NK-92 treated with Interleukin-12 subunit alpha and Interleukin-12 subunit beta, amount 100 ng/mL, for 24 hours (cell line): ENCODE measurements at regions not wholly inside any gene's neighbourhood (a gene's known extent, or its start where the extent isn't known, plus 50 kb on each side); places are given as distances from the start of the nearest gene placed in this dataset.

ENCODE experiments used
- DNase-seq: peaks from one replicate; lab custom pipeline; 2025; lab: John Stamatoyannopoulos, UW

DNA sequence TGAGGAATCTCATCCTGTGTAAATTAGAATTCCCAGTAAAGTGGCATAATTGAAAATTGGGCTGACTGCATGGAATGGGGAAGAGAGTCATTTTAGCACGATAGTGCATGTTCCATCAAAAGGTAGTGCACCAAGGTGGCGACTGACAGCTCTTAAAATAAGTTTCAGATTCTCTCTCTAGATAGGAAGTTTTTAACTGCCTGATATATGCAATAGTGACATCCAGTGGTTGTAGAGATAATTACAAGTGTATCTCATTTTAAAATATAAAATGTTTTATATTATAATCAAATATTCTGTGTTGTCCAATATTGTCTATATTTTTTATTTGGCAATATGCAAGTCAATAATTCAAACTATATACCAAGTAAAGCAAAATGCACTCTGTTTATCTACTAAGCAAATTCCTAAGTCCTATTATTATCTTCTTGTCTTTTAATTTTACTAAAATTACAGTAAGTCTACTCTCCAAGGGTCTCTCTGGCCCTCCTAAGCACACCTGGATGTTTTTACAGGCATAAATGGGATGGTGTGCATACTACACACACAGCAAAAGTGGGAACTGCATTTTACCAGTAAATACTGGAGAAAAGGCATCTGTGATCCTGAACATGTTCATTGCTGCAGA lies 397.7 kb upstream of the HNRNPA3 start:
- no peak for DNase-seq

DNA sequence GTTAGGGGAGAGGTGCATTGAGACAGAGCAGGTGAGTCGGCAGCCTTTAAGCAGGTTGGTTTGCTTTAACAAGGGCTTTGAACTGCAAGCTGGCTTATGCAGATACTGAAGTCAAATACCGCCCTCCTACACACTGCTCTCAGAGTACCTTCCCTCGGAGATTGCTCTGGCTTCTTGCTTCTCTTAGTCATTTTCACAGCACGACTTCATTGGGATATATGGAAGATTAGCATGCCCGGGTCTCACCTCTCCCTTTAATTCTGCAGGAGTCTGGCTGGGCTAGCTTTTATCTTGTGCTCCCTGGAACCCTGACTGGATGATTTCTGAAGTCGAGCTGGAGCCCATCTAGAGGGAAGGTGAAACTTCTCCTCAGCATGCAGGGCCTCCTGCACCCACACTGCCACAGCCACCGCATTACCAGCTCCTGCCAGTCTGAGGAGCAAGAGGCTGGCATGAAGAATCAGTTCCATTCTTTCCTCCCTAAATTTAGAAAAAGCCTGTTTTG lies 395.5 kb upstream of the HNRNPA3 start:
- no peak for DNase-seq

DNA sequence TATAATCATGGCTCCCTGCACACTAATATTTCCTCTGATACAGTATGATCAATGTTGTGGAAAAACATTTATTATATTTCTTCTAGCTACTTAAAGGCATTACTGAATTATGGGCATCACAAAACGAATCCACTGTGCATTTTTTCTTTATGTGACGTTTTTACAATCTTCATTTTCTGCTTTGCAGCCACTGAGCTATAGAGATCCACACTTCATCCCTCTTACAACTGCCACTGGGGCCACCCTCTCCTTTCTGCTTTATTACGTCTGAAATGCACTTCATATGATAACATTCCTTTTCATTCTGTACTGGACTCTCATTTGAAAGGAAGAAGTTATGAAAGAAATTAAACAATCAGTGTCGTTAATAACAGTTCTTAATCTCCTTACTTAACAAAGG lies 394.5 kb upstream of the HNRNPA3 start:
- no peak for DNase-seq

DNA sequence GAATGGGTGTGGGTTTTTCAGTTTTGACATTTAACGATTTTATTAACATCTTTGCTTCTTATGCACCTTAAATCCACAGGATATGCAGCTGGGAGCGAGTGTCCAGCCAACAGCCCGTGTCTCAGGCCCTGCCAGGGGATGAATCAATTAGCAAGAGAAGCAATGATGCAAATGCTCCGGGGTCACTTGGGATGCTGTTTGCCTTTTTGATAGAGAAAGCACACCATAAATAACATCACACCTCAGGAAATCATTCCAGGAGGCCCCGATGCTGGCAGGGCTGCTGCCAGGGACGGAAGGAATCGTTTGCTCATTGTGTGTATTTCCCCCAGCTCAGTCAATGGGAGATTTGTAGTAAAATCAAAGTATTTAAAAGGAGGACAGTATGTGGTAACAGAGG lies 394.0 kb upstream of the HNRNPA3 start:
- DNase-seq: no peak

DNA sequence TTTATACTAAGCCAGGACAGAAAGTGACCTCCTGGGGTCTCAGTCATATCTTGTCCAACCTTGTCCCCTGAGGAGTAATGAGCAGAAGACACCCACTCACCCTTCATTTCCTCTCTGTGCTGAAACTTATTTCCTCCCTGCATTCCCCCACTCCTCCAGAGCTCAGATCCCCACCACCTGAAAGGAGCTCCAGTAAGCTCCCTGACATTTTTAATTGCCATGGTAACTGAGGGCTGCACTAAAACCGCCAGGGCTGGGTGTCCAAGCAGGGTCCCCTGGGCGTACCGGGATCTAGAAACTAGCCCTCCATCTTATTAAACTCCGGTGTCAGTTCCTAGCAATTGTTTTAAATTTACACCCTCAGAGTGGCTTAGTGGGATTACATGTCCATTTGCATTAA lies 393.3 kb upstream of the HNRNPA3 start:
- DNase-seq: no peak

DNA sequence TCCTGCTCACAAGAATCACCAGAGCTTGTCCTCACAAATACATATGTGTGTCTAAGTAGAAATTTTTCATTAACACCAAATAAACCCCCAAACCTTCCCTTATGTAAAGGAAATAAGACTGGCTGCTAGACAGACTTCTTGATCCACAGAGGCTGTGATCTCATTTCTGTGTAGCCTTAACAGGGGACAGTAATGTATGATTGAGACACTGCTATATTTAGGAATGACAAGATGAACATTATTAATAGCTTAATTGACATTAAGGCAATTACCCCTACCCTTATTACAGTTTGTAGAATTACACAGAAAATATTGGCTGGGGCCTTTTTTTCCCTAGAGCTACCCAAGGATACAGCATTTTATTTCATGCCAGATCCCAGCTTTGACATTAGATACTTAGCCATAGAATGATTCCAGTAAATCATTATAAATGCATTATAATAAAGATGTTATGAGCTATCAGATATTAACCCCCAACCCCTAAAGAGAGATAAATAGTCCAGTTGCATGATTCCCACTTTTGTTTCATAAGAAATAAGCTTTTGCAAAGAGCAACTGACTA lies 392.1 kb upstream of the HNRNPA3 start:
- no peak for DNase-seq

DNA sequence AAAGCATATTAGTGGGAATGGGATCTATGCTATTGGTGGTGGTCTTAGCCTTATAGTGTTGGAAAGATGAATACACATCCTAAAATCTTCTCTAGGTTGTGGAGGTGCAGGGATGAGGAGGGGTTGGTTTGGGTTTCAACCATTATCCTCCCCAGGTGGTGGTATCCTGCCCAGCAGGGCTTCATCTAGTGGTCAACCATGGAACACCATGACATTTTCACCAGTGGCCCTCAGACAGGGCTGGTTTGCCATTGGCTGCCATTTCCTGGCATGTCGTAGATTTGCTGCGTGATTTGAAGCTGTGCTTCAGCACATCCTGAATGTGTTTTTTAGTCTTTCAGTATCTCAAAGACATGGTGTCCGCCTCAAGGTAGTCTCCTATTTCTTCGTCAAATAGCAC lies 391.2 kb upstream of the HNRNPA3 start:
- no peak for DNase-seq

DNA sequence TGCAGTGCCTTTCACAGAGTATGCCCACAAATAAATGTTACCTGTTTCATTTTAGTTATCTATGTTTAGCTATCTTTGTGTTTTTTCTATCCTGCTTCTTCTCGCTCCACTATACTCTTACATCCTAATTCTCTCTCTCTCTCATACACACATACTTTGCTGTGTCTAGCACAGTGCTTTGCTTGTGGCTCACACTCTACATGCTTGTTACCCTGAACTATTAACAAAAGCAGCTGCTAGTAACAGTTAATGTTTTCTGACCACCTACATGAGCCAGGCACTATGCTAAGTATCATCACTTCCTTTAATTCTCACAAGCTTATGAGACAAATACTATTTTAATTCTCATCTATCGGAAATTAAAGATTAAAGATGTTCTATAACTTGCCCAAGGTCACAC lies 390.5 kb upstream of the HNRNPA3 start:
- no peak for DNase-seq

DNA sequence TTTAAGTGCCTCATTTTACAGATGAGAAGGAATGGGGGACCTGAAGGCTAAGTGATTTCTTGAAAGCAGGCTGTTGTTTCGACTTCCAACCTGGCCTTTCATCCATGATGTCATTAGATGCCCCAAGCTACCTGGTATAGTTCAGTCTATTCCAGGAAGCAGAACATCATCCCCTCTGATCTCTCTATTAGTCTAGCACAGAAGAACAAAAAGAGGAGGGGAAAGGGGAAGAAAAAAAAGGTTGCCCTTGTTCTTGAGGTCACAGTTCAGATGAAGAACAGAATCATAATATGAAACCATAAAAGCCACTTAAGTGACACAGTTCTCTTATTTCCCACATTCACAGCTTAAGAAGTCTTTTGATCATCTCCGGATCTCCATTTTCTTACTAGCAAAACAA lies 386.2 kb upstream of the HNRNPA3 start:
- DNase-seq: no peak

DNA sequence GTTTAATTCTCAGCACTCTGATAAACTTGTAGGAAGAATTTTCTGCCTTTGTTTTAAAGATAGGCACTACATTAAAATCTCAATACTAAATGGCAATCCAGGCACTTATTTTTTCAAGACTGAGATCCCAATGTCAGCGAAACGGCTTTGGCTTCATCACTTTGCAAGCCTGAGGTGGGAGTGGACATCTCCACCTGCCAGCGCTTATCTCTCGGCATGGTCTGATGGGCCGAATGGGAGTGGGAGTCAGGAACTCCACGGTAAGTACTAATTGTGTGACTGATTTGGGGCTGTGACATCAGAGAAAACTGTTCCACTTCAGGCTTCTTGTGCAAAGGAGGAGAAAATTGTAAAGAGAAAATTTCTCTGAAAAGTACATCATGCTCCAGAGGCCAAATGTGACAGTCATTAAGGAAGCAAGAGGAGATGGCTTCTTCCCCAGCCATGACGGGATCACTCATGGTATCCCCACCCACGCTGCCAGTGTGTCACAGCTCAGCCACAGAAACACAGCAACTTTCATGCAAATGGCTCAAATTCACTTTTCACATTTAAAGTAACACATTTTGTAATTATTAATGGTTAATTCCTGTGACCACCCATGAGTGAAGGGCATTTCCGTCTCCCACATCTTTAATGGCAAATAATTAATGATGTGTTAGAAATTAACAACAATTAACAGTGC lies 385.5 kb upstream of the HNRNPA3 start:
- DNase-seq: no peak

DNA sequence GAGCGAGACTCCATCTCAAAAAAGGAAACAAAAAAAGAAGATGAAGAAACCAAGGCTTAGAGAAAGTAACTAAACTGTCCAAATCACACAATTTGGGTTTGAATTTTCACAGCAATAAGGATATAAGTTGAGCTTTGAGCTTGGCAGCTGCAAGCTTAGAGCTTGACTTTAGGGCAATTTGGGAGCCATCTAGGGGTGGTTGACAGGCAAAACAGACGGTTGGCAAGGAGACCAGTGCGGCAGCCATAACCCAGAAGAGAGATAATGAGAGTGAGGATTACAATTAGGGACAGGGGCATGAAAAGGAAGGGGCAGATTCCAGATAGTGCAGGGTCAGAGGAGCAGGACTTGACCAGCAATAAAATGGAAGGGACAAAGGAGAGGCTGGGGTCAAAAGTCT lies 382.2 kb upstream of the HNRNPA3 start:
- DNase-seq: no peak

DNA sequence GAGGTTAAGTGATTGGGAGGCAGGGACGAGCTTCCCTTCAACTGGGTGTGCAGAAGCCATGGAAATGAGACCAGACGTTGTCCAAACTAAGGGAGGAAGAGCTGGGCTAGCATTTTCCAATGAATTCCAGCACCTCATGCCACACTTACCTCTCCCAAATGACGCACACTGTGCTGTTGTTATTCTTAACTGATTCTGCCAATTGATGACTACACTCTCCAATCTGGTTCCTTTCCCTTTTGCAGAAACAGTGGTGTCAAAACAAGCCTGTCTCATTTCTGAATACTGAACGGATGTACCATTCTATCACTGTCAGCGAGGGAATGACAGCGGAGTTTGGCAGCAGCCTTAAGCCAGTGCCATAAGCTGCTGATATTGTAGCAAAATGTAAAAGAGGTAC lies 380.5 kb upstream of the HNRNPA3 start:
- no peak for DNase-seq

DNA sequence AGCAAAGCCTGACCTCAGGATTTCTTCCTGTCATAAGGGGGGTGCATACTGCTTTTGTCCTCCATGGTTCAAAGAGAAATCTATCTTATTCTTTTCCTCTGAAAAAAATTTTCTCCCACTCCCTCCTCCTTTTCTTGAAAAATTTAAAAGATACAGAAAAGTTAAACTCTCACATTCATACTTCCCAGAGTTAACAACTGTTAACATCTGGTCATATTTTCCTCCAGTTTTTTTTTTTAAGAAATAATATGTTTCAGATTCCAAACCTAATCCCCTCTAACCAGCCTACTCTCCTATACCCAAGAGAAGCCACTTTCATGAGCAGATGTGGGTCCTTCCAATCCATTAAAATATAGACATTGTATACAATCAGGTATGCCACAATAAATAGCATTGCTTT lies 378.9 kb upstream of the HNRNPA3 start:
- no peak for DNase-seq

DNA sequence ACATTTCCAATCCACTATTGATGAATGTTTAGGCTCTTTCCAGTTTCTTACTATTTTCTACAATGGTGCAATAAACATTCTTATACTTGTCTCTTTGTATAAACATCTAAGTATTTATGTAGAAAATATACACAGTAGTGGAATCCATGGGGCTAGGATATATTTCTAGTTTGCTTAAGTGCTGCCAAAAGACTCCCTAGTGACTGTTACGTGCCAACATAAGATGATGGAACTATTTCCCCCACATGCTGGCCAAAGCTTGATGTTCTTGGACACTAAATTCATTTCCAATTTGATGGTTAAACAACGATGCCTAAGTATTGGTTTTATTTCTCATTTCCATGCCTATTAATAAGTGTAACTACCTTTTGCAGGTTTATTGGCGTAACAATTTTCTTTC lies 378.4 kb upstream of the HNRNPA3 start:
- no peak for DNase-seq

DNA sequence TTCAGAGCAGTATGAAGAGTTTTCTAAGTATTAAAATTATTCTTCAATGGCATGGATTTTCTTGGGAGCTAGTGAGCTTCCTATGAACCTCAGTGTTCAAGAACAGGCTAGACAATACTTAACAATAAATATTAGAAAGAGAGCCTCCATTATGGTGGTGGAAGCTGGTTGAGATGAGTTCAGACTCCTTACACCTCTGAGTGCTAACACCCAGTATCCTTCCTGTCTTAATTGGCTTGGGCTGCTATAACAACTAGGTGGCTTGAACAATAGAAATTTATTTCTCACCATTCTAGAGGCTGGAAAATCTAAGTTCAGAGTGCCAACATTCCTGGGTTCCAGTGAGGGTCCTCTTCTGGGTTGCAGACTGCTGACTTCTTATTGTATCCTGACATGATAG lies 369.4 kb upstream of the HNRNPA3 start:
- DNase-seq: no peak

DNA sequence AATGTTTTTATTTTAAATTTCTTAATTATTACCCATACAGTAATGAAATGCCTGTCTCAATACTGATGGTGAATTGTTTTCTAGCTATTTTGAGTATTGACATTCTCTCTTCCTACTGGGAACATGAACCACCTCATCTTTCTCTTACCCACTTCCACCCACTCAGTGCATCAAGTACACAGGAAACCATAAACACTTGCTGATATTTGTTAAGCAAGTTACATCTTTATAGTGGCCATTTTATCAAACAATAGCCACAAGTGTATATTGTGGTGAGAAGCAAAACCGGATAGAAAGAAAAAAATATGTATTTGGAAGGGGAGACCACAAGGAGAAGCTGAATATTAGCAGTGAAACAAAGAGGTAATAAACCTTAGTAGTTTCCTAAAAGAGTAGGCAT lies 368.1 kb upstream of the HNRNPA3 start:
- no peak for DNase-seq

DNA sequence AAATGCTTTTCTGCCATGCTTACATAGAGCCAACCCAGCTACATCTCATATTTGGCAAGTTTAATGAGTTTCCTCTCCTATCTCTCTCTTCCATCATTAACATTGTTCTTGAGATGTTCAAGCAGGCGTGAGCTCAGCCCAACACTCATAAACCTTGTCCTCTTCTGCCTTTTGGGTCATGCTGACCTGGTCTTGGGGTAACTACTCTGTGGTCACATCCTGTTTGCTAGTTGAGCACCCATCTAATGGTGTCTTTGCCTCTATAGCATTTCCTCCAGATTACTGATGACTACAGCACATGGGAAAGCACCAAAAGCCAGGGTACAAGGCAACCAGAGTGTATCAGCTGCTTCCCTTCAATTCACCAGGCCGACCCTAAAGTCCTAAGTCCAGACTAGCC lies 366.9 kb upstream of the HNRNPA3 start:
- no peak for DNase-seq

DNA sequence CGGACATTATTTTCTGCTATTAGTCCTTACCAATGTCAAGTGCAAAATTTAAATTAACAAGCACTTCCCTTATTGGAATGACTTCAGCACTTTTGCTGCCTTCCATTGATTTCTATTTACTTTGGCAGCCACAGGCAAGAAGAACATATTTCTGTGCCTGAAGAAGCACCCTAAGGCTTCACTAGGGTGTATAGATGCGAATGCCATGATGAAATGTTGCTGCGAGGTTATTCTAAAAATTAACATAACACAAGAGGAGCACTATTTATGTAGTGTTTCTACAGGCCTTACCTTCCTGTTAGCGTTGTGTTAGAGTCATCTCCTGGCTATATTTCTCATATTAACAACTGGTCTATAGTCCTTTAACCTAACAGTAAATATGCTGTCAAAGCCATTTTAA lies 365.0 kb upstream of the HNRNPA3 start:
- no peak for DNase-seq

DNA sequence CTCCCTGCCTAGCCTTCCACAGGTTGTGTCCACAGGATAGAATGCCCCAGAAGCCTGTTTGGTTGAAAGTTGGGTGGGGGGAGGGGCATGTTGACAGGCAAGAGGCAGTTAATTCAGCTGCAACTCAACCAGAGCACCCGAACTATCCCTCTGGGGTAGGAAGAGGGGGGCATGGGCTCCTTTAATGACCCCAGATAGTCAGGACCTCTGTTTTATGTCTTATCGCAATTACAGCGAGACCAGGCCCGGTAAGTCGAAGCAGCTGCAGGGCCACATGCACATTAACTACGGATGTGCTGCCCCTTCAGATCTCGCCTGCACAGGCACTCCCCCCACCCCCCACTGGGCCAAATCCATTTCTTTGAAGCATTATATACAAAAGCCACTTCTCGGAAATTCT lies 363.8 kb upstream of the HNRNPA3 start:
- no peak for DNase-seq

DNA sequence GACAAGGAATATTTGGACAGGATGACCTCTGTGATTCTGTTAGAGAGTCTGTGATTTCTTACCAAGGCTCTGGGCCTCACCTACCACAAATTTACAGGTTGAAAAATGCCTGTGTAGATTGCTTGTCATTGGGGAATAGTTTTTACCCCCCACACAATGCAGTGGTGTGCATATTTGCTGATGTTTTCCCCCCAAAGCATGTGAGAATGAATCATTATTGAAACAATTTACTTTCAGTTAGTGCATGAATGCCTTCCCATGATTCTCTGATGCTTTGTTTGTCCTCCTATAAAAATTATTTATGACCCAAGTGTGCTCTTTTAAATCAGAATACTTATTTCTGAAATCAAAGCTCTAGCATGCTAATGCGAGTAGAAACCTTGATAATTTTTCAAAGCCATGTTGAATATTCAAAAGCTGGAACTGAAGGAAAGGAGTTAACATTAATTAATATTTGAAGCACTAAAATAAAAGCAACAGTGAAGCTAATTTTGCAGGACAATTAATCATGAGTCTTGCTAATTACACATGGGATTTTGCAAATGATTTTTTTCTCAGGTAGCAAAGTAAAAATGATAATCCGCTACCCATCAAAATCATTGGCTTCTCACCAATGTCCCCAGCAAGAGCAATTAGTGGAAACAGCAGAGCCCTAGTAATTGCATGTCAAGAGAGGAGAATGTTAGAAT lies 361.2 kb upstream of the HNRNPA3 start:
- no peak for DNase-seq

DNA sequence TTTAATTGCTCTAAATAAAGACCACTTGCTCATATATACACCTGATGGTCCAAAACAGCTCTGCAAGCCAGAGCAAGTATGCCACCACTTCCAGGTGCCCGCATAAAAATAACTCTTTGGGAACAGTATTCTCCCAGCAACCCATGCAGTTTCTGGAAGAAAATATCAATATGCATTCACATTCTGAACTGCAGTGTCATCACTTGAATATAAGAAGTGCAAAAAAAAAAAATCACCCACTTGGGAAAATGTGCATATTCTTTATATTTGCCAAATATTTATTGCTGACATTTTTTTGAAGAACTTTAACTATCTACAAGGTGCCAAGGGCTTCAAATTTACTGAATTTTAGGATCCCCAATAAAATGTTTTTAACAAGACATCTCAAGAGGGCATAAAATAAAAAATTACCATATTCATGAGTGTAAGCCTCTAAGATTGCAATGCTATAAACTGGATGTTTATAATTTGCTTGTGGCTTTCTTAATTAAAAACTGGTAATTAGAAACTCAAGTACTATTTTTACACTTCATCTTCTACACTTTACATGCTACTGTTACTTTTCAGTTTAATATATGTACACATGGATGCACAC lies 360.6 kb upstream of the HNRNPA3 start:
- no peak for DNase-seq

DNA sequence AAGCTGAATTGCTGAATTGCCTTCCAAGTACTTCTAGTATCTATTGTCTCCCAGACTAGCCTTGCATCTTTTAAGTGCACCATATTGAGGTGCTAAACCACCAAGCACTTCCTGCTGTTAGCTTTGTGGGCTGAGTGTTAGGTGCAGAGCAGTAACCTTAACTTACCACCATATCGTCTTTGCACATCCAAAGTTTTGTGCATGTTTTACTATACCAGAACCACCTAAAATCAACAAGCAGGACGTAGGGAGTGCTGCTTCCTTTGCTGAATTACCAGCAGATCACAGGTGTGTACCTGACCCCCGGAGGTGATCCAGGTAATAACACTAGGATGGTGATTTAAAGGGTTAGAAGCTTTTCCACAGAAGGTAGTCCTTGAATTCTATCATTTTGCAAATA lies 359.9 kb upstream of the HNRNPA3 start:
- DNase-seq: peak; percentile 28

DNA sequence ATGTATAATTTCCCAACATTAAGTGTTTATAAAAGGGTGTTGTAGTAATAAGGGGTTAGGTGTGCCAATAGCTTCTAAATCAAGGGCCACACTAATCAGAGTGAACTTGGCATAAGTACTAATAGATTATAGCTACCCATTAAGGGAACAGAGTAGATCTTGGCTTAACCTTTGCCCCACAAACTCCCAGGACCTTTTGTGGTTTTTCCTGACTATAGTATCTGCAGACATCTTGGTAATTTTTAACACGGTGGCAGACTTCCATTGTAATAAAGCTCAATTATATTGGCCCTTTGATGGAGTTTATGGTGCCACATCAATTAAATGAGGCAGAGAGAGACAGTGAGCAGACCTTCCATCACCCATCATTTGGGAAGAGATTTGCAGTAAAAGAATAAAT lies 358.5 kb upstream of the HNRNPA3 start:
- DNase-seq: no peak
